Inflammatory macrophage treated with lipopolysaccharide for 1 hour (primary cell): ENCODE measurements at regions not wholly inside any gene's neighbourhood (a gene's known extent, or its start where the extent isn't known, plus 50 kb on each side); places are given as distances from the start of the nearest gene placed in this dataset.
"Not testable (repeated sequence)": the region's sequence is repeated elsewhere in the genome, so short reads cannot be mapped to it uniquely, and the experiment has no call there.

Experiments used
- DNase-seq, 2 donors: peaks; one replicate each; pipeline ENCODE4 v3.0.0-alpha.2; 2020 to 2022

DNA sequence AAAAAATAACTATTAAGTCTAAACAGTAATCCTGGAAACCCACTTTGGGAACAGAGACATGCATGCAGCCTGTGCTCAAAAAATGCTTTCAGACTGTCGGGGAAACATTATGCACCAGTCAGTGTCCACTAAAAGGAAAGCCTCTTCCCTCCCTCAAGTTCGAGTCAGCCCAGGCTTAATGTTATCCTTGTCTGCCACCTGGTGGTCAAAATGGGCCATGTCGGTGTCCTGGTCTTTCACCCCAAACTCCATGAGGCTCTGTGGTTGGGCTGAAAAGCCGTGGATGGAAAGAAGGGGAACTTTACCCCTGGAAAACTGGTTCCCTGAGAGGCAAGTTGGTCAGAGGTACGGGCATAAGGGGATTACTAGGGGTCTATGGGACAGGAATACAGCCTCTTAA, 88.4 kb upstream of the ZNF492 start:
- DNase-seq = peak in 1 of 2 donors; percentile 10

GRCh38 chr19:22533761-22534160, 100.4 kb upstream of the ZNF492 start:
- no peak for DNase-seq

DNA sequence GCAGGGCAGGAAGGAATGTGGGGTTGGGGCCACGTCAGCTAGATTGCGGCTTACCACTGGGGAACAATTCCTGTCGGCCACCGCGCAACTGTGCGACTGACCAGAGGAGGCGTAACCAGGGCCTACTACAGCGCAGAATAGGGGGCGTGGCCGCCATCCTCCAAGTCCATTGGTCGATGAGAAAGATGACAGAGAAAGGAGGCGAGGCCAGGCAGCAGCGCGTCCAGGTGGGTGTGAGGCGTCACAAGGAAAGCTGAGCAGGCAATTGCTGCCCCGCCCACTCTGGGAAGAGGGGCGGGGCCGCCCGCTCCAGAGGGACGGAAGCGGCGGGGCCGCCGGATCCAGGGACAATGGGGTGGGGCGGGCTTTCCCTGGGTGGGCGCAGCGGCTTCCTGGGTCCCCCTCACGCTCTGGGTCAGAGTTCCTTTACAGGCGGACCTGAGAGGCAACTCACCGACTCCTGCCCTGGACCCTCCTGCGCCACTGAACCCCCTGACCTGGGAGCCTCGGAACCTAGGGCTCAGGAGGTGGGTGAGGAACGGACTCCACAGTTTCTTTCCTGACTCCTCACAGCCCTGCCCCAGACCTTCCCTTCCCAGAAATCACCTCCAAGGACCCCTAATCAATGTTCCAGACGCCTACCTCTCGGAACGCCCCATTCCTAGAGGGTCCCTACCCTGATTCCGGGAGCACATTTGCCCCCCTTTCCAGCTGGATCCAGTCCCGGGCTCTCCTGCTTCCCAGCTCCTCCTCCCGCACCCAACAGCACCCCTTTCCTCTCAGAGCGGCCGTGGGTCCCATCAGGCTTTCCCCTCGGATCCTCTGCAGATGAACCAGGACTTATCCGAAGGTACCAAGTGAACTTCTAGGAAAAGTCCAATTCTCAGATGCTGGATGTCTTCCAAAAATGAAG, 101.5 kb upstream of the ZNF492 start:
- DNase-seq = no peak

- DNase-seq = no peak
Measured at GRCh38 chr19:22530042-22530441, 104.1 kb upstream of the ZNF492 start.

DNA sequence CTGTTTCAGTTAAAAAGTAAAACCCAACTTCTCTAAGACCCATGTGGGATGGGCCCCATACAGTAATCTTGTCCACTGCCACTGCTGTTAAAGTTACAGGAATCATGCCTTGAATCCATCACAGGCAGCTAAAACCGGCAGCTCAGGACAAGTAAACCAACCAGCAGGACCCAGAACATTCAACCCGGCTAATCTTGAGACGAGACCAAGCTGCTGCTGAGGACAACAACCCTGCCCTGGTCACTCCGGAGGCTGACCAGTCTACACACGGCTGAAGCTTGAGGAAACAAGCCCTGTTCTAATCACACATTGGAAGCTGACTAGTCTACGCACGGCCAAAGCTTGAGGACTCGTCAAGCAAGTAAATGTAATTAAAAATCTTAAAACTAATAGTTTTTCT, 105.2 kb upstream of the ZNF492 start:
- DNase-seq = no peak

DNA sequence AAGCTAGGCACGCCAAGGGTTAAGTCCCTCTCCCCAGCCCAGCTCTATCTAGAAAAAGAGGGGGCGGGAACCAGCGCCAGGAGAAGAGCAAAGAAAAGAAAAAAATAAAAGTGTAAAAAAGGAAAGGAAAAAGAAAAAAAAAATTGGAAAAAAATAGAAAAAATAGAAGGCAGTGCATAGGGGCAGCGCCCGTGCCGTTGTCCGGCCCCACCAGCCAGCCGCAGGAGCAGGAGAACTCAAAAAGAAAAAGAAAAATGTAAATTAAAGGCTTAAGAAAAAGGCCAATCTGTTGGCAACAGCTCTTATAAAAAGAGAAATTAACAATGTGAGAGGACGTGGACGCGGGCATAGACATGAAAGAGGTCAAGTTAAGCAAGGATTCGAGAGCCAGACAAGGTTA, 105.4 kb upstream of the ZNF98 start:
- DNase-seq = no peak

DNA sequence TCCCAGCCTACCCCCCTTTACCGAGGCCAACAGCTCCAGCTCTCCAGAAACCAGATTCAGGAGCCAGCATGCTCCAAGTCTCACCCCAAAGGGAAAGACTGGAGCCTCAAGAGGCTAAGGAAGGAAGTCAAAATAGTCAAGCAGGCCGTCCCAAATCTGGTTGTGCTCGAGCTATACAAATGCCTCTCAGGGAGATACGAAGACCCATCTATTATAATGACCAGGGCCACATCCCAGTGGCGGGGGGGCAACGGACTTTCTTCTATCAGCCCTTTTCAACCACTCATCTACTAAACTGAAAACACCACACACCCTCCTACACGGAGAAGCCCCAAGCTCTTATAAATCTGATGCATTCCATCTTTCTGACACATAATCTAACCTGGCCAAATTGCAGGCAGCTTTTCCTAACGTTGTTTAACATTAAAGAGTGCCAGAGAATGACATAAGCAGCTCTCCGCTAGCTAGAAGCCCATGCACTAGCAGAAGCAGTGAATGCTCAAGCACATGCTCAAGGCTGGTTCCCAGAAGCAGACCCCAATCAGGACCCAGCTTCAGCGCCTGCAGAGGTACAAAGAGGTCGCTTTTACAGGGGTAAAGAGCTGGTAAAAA, 104.6 kb upstream of the ZNF98 start:
- no peak for DNase-seq

GRCh38 chr19:22523940-22524339, 101.8 kb upstream of the ZNF98 start:
- DNase-seq = no peak

GRCh38 chr19:22519562-22519961, 97.4 kb upstream of the ZNF98 start:
- DNase-seq = not testable (repeated sequence)

GRCh38 chr19:22519152-22519551, 97.0 kb upstream of the ZNF98 start:
- DNase-seq = no peak

DNA sequence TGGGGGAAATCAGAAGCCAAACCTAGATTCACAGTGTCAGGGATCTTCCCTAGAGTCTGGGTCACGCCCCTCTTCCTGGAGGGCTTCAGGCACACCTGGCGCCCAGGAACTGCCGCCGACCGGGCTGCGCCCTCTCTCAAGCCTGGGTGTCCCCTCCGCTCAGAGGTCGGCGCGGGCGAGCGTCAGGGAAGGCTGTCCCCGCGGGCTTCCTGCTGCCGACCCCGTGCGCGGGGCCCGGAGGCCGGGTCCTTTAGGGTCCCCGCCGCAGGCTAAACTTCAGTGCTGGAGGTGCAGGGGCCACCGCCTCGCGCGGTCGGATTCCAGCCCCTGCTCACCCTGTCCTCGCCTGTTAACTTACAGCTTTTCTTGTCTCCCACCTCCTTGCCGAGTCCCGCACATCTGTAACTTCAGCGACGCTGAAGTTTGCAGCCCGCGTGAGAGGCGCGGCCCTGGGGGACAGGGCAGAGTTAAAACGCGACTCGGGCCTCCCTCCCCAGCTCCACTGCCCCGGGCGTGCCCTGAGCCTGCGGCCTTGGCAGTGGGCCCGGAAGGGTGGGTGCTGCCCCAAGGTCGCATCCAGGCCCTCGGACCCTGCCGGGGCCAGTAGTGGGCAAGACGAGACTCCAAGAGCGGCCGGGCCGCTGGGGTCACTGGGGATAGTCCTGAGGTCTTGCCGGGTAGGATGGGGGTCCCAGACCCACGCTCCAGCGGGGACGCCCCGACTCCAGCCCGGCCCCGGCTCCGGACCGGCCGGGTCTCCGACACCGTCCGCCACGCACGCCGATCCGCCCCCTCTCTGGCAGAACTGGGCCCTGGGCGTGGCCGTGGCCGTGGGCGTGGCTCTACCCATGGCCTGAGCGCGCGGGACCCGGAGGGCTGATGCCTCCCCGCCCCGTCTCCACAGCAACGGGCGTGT, 95.6 kb upstream of the ZNF98 start:
- DNase-seq = no peak

- DNase-seq = no peak
Measured at GRCh38 chr19:22515435-22515834, 93.3 kb upstream of the ZNF98 start.

DNA sequence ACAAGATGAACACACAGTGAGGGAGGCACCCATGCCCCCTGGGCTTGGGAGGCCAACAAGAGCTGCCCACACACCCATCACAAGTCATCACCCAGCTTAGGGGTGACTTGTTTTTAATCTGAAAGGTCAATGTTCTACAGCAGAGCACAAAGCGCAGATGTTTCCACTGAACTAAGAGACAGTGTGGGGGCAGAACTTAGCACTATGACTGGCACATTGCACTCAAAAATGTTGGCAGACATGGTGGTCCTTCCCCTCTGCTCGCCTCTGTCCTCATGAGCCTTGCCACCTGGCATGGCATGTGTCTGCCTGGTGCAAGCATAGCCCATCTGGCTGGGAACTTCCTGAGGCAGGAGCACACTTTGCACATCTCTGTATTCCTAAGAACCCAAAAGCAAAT, 81.4 kb upstream of the ZNF98 start:
- no peak for DNase-seq

DNA sequence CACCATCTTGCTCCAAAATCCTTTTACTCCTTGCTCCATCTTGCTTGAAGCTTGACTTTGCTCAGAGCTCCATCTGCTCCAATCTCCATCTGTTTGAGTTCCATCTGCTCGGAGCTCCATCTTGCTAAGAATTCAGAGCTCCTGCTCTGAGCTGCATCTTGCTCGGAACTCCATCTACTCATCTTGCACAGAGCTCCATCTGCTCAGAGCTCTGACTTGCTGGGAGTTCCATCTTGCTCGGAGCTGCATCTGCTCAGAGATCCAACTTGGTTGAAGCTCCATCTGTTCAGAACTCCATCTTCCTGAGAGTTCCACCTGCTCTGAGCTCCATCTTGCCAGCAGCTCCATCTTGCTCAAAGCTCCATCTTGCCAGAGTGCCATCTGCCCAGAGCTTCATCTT, 80.6 kb upstream of the ZNF98 start:
- no peak for DNase-seq

- not testable (repeated sequence) for DNase-seq
Measured at GRCh38 chr19:22498831-22499430, 76.8 kb upstream of the ZNF98 start.

GRCh38 chr19:22491746-22492145, 69.6 kb upstream of the ZNF98 start:
- no peak for DNase-seq

- not testable (repeated sequence) for DNase-seq
Measured at GRCh38 chr19:22483514-22483913, 61.4 kb upstream of the ZNF98 start.

- DNase-seq = no peak
Measured at GRCh38 chr19:22472180-22472637, 50.1 kb upstream of the ZNF98 start.
